Prostate gland (tissue), 2 donors: ENCODE measurements at regions not wholly inside any gene's neighbourhood (a gene's known extent, or its start where the extent isn't known, plus 50 kb on each side); places are given as distances from the start of the nearest gene placed in this dataset.
A peak's percentile ranks its signal among the peaks of the same experiment; 100 is the strongest.

Experiments
- DNase-seq: peaks from one replicate; pipeline ENCODE4 v3.0.0-alpha.2; 2019; ENCODE audit warnings: low spot score
- H3K27ac ChIP-seq, 2 donors: fragments of 200-600 bp; sonication (generic); 2 replicates each; pipeline ENCODE4 v1.5.1; 2017 to 2019
- H3K27me3 ChIP-seq: fragments of 200-600 bp; sonication (generic); replicated peaks from 2 replicates; pipeline ENCODE4 v1.5.1; 2019; ENCODE audit not compliant: insufficient read depth
- H3K36me3 ChIP-seq, 2 donors: fragments of 200-600 bp; sonication (generic); 1 replicate in 1 of 2; 2 replicates in 1 of 2; pipeline versions ENCODE4 v1.5.1 to v1.8.1; 2017 to 2019
- H3K4me1 ChIP-seq: fragments of 200-600 bp; sonication (generic); replicated peaks from 2 replicates; pipeline ENCODE4 v1.5.1; 2019
- H3K4me3 ChIP-seq, 2 donors: fragments of 200-600 bp; sonication (generic); 2 replicates each; pipeline ENCODE4 v1.5.1; 2017 to 2019
- H3K9me3 ChIP-seq: fragments of 200-600 bp; sonication (generic); 2 replicates; pipeline ENCODE4 v1.5.1; 2017
- CTCF ChIP-seq, 4 experiments: fragments of 200-600 bp in 2 of 4; fragments of 450-650 bp in 2 of 4; sonication (generic) in 2 of 4; IDR thresholded peaks; 1 replicate in 3 of 4; 2 replicates in 1 of 4; pipeline ENCODE4 v1.5.1; 2016 to 2019; ENCODE audit warnings: antibody characterized with exemption in 4 of 4, mild to moderate bottlenecking in 2 of 4, moderate library complexity in 2 of 4
- POLR2A ChIP-seq: fragments of 450-650 bp; IDR thresholded peaks from one replicate; pipeline ENCODE4 v1.6.1; 2016; ENCODE audit warnings: antibody characterized with exemption, mild to moderate bottlenecking
- POLR2AphosphoS5 ChIP-seq: sonication (generic); formaldehyde crosslinking; IDR thresholded peaks from one replicate; pipeline ENCODE4 v1.6.1; 2017; ENCODE audit warnings: antibody characterized with exemption
- WGBS: methylation state at CpG from one replicate; pipeline ENCODE4 v1.1.5; 2018; 5-methylcytosine and 5-hydroxymethylcytosine counted together
- intact Hi-C: fragments of 100-400 bp; cut with DNase I; formaldehyde crosslinking; loops from one replicate; pipeline ENCODE4 v1.14.2; 2022

- WGBS: 88% methylated on average over 2 of the region's 2 CpGs
- no peak overlapping the region for H3K27ac ChIP-seq
- DNase-seq: no peak
- intact Hi-C loops: no loop called here
- H3K4me1 ChIP-seq: no peaks in the 10 kb centered on the region
- H3K4me3 ChIP-seq: no peak overlapping the region
- H3K36me3 ChIP-seq: no peaks in the 10 kb centered on the region
- H3K27me3 ChIP-seq: no peaks in the 10 kb centered on the region
- TF ChIP-seq POLR2AphosphoS5 (no peak), CTCF (IDR thresholded peaks at IDR 0.05) (no peak), POLR2A (no peak)
- H3K9me3 ChIP-seq: no peaks in the 10 kb centered on the region
Observed at GRCh38 chr18:73004260-73004659, 136.5 kb upstream of the NETO1 start.

GRCh38 chr18:72999971-73000607 is 132.3 kb upstream of the NETO1 start:
- Histone ChIP-seq H3K9me3 (no peaks in the 10 kb centered on the region), H3K27me3 (no peaks in the 10 kb centered on the region), H3K27ac (no peak overlapping the region), H3K4me1 (no peaks in the 10 kb centered on the region), H3K4me3 (no peak overlapping the region), H3K36me3 (no peaks in the 10 kb centered on the region)
- DNase-seq: no peak
- TF ChIP-seq POLR2AphosphoS5 (no peak), CTCF (IDR thresholded peaks at IDR 0.05) (no peak)
- intact Hi-C loops: no loop called here

- intact Hi-C loops: no loop called here
- Histone ChIP-seq H3K27me3 (no peaks in the 10 kb centered on the region), H3K27ac (no peak overlapping the region), H3K36me3 (no peaks in the 10 kb centered on the region), H3K4me3 (no peak overlapping the region), H3K4me1 (no peaks in the 10 kb centered on the region), H3K9me3 (no peaks in the 10 kb centered on the region)
- no peak for DNase-seq
- TF ChIP-seq CTCF (IDR thresholded peaks at IDR 0.05) (no peak), POLR2A (no peak), POLR2AphosphoS5 (no peak)
- WGBS: 95% methylated on average over 6 of the region's 6 CpGs
Observed at GRCh38 chr18:72995558-72995957, 127.8 kb upstream of the NETO1 start.

GRCh38 chr18:72993250-72993649 is 125.5 kb upstream of the NETO1 start:
- 21% methylated on average over 3 of the region's 3 CpGs for WGBS

More at GRCh38 chr18:72993250-72993649, 125.5 kb upstream of the NETO1 start:
- intact Hi-C loops: no loop called here
- H3K27me3 ChIP-seq: no peaks in the 10 kb centered on the region
- no peak overlapping the region for H3K4me3 ChIP-seq
- no peaks in the 10 kb centered on the region for H3K36me3 ChIP-seq
- DNase-seq: no peak
- no peaks in the 10 kb centered on the region for H3K9me3 ChIP-seq
- no peak overlapping the region for H3K27ac ChIP-seq
- no peaks in the 10 kb centered on the region for H3K4me1 ChIP-seq
- TF ChIP-seq CTCF (IDR thresholded peaks at IDR 0.05): no peak
- no peak for TF ChIP-seq POLR2A
- TF ChIP-seq POLR2AphosphoS5: peak; percentile 63
